H1 (cell line): ENCODE measurements at regions not wholly inside any gene's neighbourhood (a gene's known extent, or its start where the extent isn't known, plus 50 kb on each side); places are given as distances from the start of the nearest gene placed in this dataset.

Experiments used
- CTCF ChIA-PET: fragments of 300-600 bp; sonication (Branson Sonifier 250); formaldehyde crosslinking; loops from one replicate; lab custom pipeline; 2021; ENCODE audit not compliant: partially characterized antibody; lab: Charles Lee
- POLR2A ChIA-PET: fragments of 300-600 bp; sonication (Branson Sonifier 250); formaldehyde crosslinking; loops from one replicate; lab custom pipeline; 2021; ENCODE audit warnings: inconsistent platforms; ENCODE audit not compliant: partially characterized antibody; lab: Charles Lee
- DNase-seq, 2 experiments: peaks; one replicate each; pipeline versions ENCODE4 v3.0.0 to v3.0.0-alpha.2; 2010 to 2022; ENCODE audit warnings: low spot score in 2 of 2, low read depth in 1 of 2, mixed read lengths in 1 of 2
- FAIRE-seq: peaks from 2 replicates; lab custom pipeline; 2011; peaks lifted over from hg19 to GRCh38; lab: Jason Lieb, UNC
- H2AFZ ChIP-seq: 2 replicates; pipeline ENCODE4 v1.8.1; 2012; ENCODE audit warnings: low read length, inconsistent platforms
- H2AK5ac ChIP-seq: 2 replicates; pipeline ENCODE4 v1.6.1; 2013; ENCODE audit warnings: low read depth, low read length
- H2BK120ac ChIP-seq: replicated peaks from 2 replicates; pipeline ENCODE3; 2013; ENCODE audit warnings: low read depth, low read length, inconsistent platforms
- H2BK12ac ChIP-seq: 2 replicates; pipeline ENCODE4 v1.6.1; 2013; ENCODE audit warnings: low read depth, low read length
- H2BK15ac ChIP-seq: 2 replicates; pipeline ENCODE4 v1.6.1; 2013; ENCODE audit warnings: low read length
- H2BK20ac ChIP-seq: 2 replicates; pipeline ENCODE4 v1.6.1; 2013; ENCODE audit warnings: low read length
- H2BK5ac ChIP-seq: 2 replicates; pipeline ENCODE4 v1.6.1; 2013; ENCODE audit warnings: low read depth, low read length
- H3K14ac ChIP-seq: 2 replicates; pipeline ENCODE4 v1.6.1; 2013; ENCODE audit warnings: inconsistent platforms; ENCODE audit not compliant: insufficient read length
- H3K18ac ChIP-seq: 2 replicates; pipeline ENCODE4 v1.6.1; 2013; ENCODE audit warnings: low read length; ENCODE audit errors: extremely low read depth
- H3K23ac ChIP-seq: 2 replicates; pipeline ENCODE4 v1.6.1; 2013; ENCODE audit warnings: inconsistent platforms; ENCODE audit not compliant: insufficient read length
- H3K23me2 ChIP-seq: 2 replicates; pipeline ENCODE4 v1.6.1; 2013; ENCODE audit warnings: low read depth, low read length
- H3K27ac ChIP-seq: 2 replicates; pipeline ENCODE4 v1.6.1; 2011; ENCODE audit warnings: low read depth, low read length, inconsistent platforms
- H3K27me3 ChIP-seq, 4 experiments: replicated peaks in 1 of 4; 1 replicate in 1 of 4; 2 replicates in 3 of 4; pipeline versions ENCODE4 v1.6.1 to v1.8.1; 2011 to 2013; ENCODE audit warnings: low read length in 3 of 4, mild to moderate bottlenecking in 3 of 4, inconsistent platforms in 2 of 4, mixed read lengths in 2 of 4, moderate library complexity in 1 of 4; ENCODE audit not compliant: control insufficient read depth in 3 of 4, insufficient read depth in 3 of 4; ENCODE audit errors: extremely low read depth in 1 of 4
- H3K36me3 ChIP-seq, 4 experiments: 2 replicates each; pipeline versions ENCODE4 v1.6.1 to v1.8.1; 2011 to 2013; ENCODE audit warnings: mild to moderate bottlenecking in 4 of 4, low read length in 3 of 4, moderate library complexity in 2 of 4, control low read depth in 1 of 4, inconsistent platforms in 1 of 4; ENCODE audit not compliant: insufficient read depth in 4 of 4, control insufficient read depth in 2 of 4
- H3K4ac ChIP-seq: replicated peaks from 2 replicates; pipeline ENCODE3; 2013; ENCODE audit warnings: low read length, low read depth, mixed read lengths, inconsistent platforms; ENCODE audit not compliant: insufficient read length
- H3K4me1 ChIP-seq, 4 experiments: replicated peaks in 1 of 4; 1 replicate in 1 of 4; 2 replicates in 3 of 4; pipeline versions ENCODE4 v1.6.1 to v1.8.1; 2011 to 2013; ENCODE audit warnings: low read length in 3 of 4, inconsistent platforms in 2 of 4, mixed read lengths in 1 of 4; ENCODE audit not compliant: insufficient read depth in 4 of 4, control insufficient read depth in 3 of 4
- H3K4me2 ChIP-seq, 2 experiments: 2 replicates each; pipeline versions ENCODE4 v1.6.1 to v1.8.1; 2011 to 2013; ENCODE audit warnings: low read depth in 2 of 2, low read length in 2 of 2, control low read depth in 1 of 2, inconsistent platforms in 1 of 2, mild to moderate bottlenecking in 1 of 2; ENCODE audit not compliant: insufficient read depth in 1 of 2
- H3K4me3 ChIP-seq, 4 experiments: fragments of 200-600, 300-600 bp in 1 of 4; sonication (generic), shearing (Covaris generic), sonication (Bioruptor Twin) in 1 of 4; 2 replicates each; pipeline versions ENCODE4 v1.5.1 to v1.8.1; 2011 to 2016; ENCODE audit warnings: low read length in 4 of 4, low read depth in 3 of 4, control low read depth in 2 of 4, inconsistent platforms in 2 of 4, mild to moderate bottlenecking in 2 of 4, mixed read lengths in 1 of 4, moderate library complexity in 1 of 4; ENCODE audit not compliant: insufficient read depth in 2 of 4; ENCODE audit errors: extremely low read depth in 1 of 4
- H3K56ac ChIP-seq: replicated peaks from 2 replicates; pipeline ENCODE3; 2013; ENCODE audit warnings: low read depth, mild to moderate bottlenecking, mixed read lengths, low read length, inconsistent platforms; ENCODE audit not compliant: insufficient read length
- H3K79me1 ChIP-seq: 2 replicates; pipeline ENCODE4 v1.6.1; 2013; ENCODE audit warnings: low read depth, low read length, control low read depth
- H3K79me2 ChIP-seq, 2 experiments: 2 replicates each; pipeline versions ENCODE4 v1.6.1 to v1.8.1; 2012 to 2013; ENCODE audit warnings: low read length in 2 of 2, mild to moderate bottlenecking in 2 of 2, inconsistent platforms in 1 of 2; ENCODE audit not compliant: insufficient read depth in 2 of 2, control insufficient read depth in 1 of 2
- H3K9ac ChIP-seq, 4 experiments: replicated peaks in 1 of 4; 1 replicate in 1 of 4; 2 replicates in 3 of 4; pipeline versions ENCODE4 v1.6.1 to v1.8.1; 2011 to 2013; ENCODE audit warnings: low read depth in 3 of 4, low read length in 3 of 4, control low read depth in 2 of 4, mild to moderate bottlenecking in 2 of 4, moderate library complexity in 2 of 4, inconsistent platforms in 1 of 4; ENCODE audit errors: extremely low read depth in 1 of 4
- H3K9me3 ChIP-seq, 2 experiments: 2 replicates each; pipeline versions ENCODE4 v1.6.1 to v1.8.1; 2012 to 2013; ENCODE audit warnings: mild to moderate bottlenecking in 2 of 2, moderate library complexity in 2 of 2, control low read depth in 1 of 2, inconsistent platforms in 1 of 2, low read depth in 1 of 2, low read length in 1 of 2, mixed read lengths in 1 of 2; ENCODE audit not compliant: insufficient read depth in 2 of 2
- H4K20me1 ChIP-seq, 2 experiments: replicated peaks in 1 of 2; 2 replicates each; pipeline versions ENCODE3 to v1.8.1; 2011 to 2013; ENCODE audit warnings: inconsistent platforms in 2 of 2, low read length in 2 of 2, mild to moderate bottlenecking in 1 of 2; ENCODE audit not compliant: insufficient read depth in 2 of 2, control insufficient read depth in 1 of 2
- H4K5ac ChIP-seq: 2 replicates; pipeline ENCODE4 v1.6.1; 2013; ENCODE audit warnings: low read length, low read depth, mixed read lengths, inconsistent platforms; ENCODE audit not compliant: insufficient read length
- H4K8ac ChIP-seq: 2 replicates; pipeline ENCODE4 v1.8.0; 2013; ENCODE audit warnings: mild to moderate bottlenecking, moderate library complexity, low read length, inconsistent platforms; ENCODE audit not compliant: insufficient read depth; ENCODE audit errors: extremely low read depth
- H4K91ac ChIP-seq: replicated peaks from 2 replicates; pipeline ENCODE3; 2013; ENCODE audit warnings: low read length, mixed read lengths, inconsistent platforms; ENCODE audit not compliant: insufficient read length
- BCL11A ChIP-seq, 2 experiments: IDR thresholded peaks; one replicate each; pipeline ENCODE4 v1.6.1; 2011; ENCODE audit warnings: low read depth in 2 of 2, low read length in 2 of 2, mild to moderate bottlenecking in 2 of 2
- EGR1 ChIP-seq: IDR thresholded peaks from 2 replicates; pipeline ENCODE4 v1.6.1; 2011; ENCODE audit warnings: low read depth, low read length, borderline replicate concordance
- GABPA ChIP-seq: IDR thresholded peaks from 2 replicates; pipeline ENCODE4 v1.6.1; 2011; ENCODE audit warnings: mild to moderate bottlenecking, low read length, moderate library complexity, borderline replicate concordance; ENCODE audit not compliant: insufficient read depth
- KDM4A ChIP-seq: IDR thresholded peaks from one replicate; pipeline ENCODE4 v1.7.1; 2012; ENCODE audit warnings: low read depth, mild to moderate bottlenecking, moderate library complexity, low read length, inconsistent platforms; ENCODE audit not compliant: severe bottlenecking
- RFX5 ChIP-seq: IDR thresholded peaks from 2 replicates; pipeline ENCODE4 v1.6.1; 2011; ENCODE audit warnings: low read depth, low read length, improper control_type of control experiment, borderline replicate concordance
- SIN3A ChIP-seq, 2 experiments: IDR thresholded peaks in 1 of 2; conservative IDR thresholded peaks in 1 of 2; 2 replicates each; pipeline ENCODE4 v1.6.1; 2011 to 2012; ENCODE audit warnings: low read length in 2 of 2, improper control_type of control experiment in 1 of 2, low read depth in 1 of 2, mild to moderate bottlenecking in 1 of 2
- TAF7 ChIP-seq: optimal IDR thresholded peaks from 2 replicates; pipeline ENCODE3; 2011; ENCODE audit warnings: low read depth, mild to moderate bottlenecking, inconsistent platforms, low read length, moderate library complexity, borderline replicate concordance
- WGBS, 2 experiments: shearing (Covaris generic) in 1 of 2; methylation state at CpG; one replicate each; pipeline versions ENCODE4 v1.1.6 to v1.1.7; 2013 to 2015; ENCODE audit warnings: low lambda C conversion rate in 2 of 2, mixed read lengths in 2 of 2, inconsistent platforms in 1 of 2, low coverage in 1 of 2, missing lambda C conversion rate in 1 of 2; ENCODE audit not compliant: insufficient replicate concordance in 2 of 2, insufficient coverage in 1 of 2, insufficient read length in 1 of 2; ENCODE audit errors: extremely low coverage in 1 of 2, missing lambda C conversion rate in 1 of 2; 5-methylcytosine and 5-hydroxymethylcytosine counted together
- TF ChIP-seq, protein P1 (sequence below): IDR thresholded peaks from 2 replicates; pipeline ENCODE4 v1.6.1; 2011; ENCODE audit warnings: low read length, improper control_type of control experiment
- TF ChIP-seq, protein P2 (sequence below), 3 experiments: IDR thresholded peaks; 1 replicate in 2 of 3; 2 replicates in 1 of 3; pipeline versions ENCODE4 v1.5.1 to v1.6.1; 2011; ENCODE audit warnings: low read length in 3 of 3, mild to moderate bottlenecking in 3 of 3, inconsistent platforms in 2 of 3, low read depth in 1 of 3, moderate library complexity in 1 of 3; ENCODE audit not compliant: insufficient read depth in 1 of 3; ENCODE audit errors: control extremely low read depth in 1 of 3

- no peaks in the 10 kb centered on the region for H3K79me2 ChIP-seq
- no peaks in the 10 kb centered on the region for H3K4me1 ChIP-seq
- no peak for DNase-seq
- TF ChIP-seq, protein P1, sequence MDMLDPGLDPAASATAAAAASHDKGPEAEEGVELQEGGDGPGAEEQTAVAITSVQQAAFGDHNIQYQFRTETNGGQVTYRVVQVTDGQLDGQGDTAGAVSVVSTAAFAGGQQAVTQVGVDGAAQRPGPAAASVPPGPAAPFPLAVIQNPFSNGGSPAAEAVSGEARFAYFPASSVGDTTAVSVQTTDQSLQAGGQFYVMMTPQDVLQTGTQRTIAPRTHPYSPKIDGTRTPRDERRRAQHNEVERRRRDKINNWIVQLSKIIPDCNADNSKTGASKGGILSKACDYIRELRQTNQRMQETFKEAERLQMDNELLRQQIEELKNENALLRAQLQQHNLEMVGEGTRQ = no peak
- TF ChIP-seq EGR1 (no peak), BCL11A (IDR thresholded peaks at IDR 0.05; ENCODE audit: low read depth in 2 of 2, low read length in 2 of 2) (no peak), SIN3A (conservative IDR thresholded peaks at IDR 0.05 in 1 of 2, IDR thresholded peaks at IDR 0.05 in 1 of 2; ENCODE audit: low read depth in 1 of 2, low read length in 2 of 2) (no peak), RFX5 (no peak), GABPA (no peak), KDM4A (no peak), TAF7 (no peak)
- TF ChIP-seq, protein P2, sequence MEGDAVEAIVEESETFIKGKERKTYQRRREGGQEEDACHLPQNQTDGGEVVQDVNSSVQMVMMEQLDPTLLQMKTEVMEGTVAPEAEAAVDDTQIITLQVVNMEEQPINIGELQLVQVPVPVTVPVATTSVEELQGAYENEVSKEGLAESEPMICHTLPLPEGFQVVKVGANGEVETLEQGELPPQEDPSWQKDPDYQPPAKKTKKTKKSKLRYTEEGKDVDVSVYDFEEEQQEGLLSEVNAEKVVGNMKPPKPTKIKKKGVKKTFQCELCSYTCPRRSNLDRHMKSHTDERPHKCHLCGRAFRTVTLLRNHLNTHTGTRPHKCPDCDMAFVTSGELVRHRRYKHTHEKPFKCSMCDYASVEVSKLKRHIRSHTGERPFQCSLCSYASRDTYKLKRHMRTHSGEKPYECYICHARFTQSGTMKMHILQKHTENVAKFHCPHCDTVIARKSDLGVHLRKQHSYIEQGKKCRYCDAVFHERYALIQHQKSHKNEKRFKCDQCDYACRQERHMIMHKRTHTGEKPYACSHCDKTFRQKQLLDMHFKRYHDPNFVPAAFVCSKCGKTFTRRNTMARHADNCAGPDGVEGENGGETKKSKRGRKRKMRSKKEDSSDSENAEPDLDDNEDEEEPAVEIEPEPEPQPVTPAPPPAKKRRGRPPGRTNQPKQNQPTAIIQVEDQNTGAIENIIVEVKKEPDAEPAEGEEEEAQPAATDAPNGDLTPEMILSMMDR (IDR thresholded peaks at IDR 0.05; ENCODE audit: control extremely low read depth in 1 of 3, insufficient read depth in 1 of 3, low read depth in 1 of 3, low read length in 3 of 3) = no peak
- no peak overlapping the region for H3K14ac ChIP-seq
- no peak for FAIRE-seq
- H3K9ac ChIP-seq = no peak overlapping the region
- H4K5ac ChIP-seq = no peak overlapping the region
- no peak overlapping the region for H4K8ac ChIP-seq
- no peak overlapping the region for H2AK5ac ChIP-seq
- no peaks in the 10 kb centered on the region for H3K23me2 ChIP-seq
- no peak overlapping the region for H3K4me2 ChIP-seq
- H2BK120ac ChIP-seq = no peak overlapping the region
- no peak overlapping the region for H2BK12ac ChIP-seq
- WGBS, 2 experiments = 78% methylated on average over 2 of the region's 2 CpGs; no CpG with 5 or more reads in 1 of the 2 experiments
- no peak overlapping the region for H3K27ac ChIP-seq
- H3K56ac ChIP-seq = no peak overlapping the region
- no peaks in the 10 kb centered on the region for H3K9me3 ChIP-seq
- H4K20me1 ChIP-seq = no peaks in the 10 kb centered on the region
- H3K79me1 ChIP-seq = no peaks in the 10 kb centered on the region
- no peak overlapping the region for H3K23ac ChIP-seq
- H2BK20ac ChIP-seq = no peak overlapping the region
- no peak overlapping the region for H3K18ac ChIP-seq
- no peak overlapping the region for H3K4ac ChIP-seq
- H4K91ac ChIP-seq = no peak overlapping the region
- H2AFZ ChIP-seq = no peak overlapping the region
- CTCF ChIA-PET = no interaction called here
- no peak overlapping the region for H2BK15ac ChIP-seq
- H2BK5ac ChIP-seq = no peak overlapping the region
- no peaks in the 10 kb centered on the region for H3K27me3 ChIP-seq
- H3K4me3 ChIP-seq = no peak overlapping the region
- POLR2A ChIA-PET = no interaction called here
- H3K36me3 ChIP-seq = no peaks in the 10 kb centered on the region
These were observed 831.5 kb downstream of the MAT2B start for GRCh38 chr5:164336906-164337305.
